T-helper 1 cell (primary cell): ENCODE measurements at regions not wholly inside any gene's neighbourhood (a gene's known extent, or its start where the extent isn't known, plus 50 kb on each side); places are given as distances from the start of the nearest gene placed in this dataset.

Experiments used
- DNase-seq, 5 donors: peaks; one replicate each; pipeline ENCODE4 v3.0.0-alpha.2; 2012 to 2020

GRCh38 chr3:72339670-72340030 lies 508.6 kb downstream of the SHQ1 start:
- no peak for DNase-seq

- DNase-seq, result peak in 1 of 5 donors; percentile 35
These were observed 509.1 kb downstream of the SHQ1 start for GRCh38 chr3:72338942-72339669.

- DNase-seq, result peak in 1 of 5 donors; percentile 15
These were observed 509.9 kb downstream of the SHQ1 start for GRCh38 chr3:72338082-72338941.

GRCh38 chr3:72337480-72337855 lies 510.8 kb downstream of the SHQ1 start:
- DNase-seq, result no peak

- DNase-seq, result no peak
These were observed 511.3 kb downstream of the SHQ1 start for GRCh38 chr3:72336821-72337479.

- DNase-seq, result no peak
These were observed 512.1 kb downstream of the SHQ1 start for GRCh38 chr3:72336114-72336651.

GRCh38 chr3:72335458-72336095 lies 512.7 kb downstream of the SHQ1 start:
- no peak for DNase-seq

- DNase-seq, result no peak
These were observed 513.4 kb downstream of the SHQ1 start for GRCh38 chr3:72334681-72335457.

- DNase-seq, result no peak
These were observed 515.6 kb downstream of the SHQ1 start for GRCh38 chr3:72332689-72333088.

GRCh38 chr3:72332036-72332435 lies 516.2 kb downstream of the SHQ1 start:
- no peak for DNase-seq

- no peak for DNase-seq
These were observed 517.2 kb downstream of the SHQ1 start for GRCh38 chr3:72331076-72331475.

GRCh38 chr3:72329354-72329753 lies 518.9 kb downstream of the SHQ1 start:
- DNase-seq, result no peak

GRCh38 chr3:72328755-72329277 lies 519.4 kb downstream of the SHQ1 start:
- no peak for DNase-seq

- no peak for DNase-seq
These were observed 521.2 kb downstream of the SHQ1 start for GRCh38 chr3:72327008-72327407.

- DNase-seq, result no peak
These were observed 523.9 kb downstream of the SHQ1 start for GRCh38 chr3:72324253-72324811.

GRCh38 chr3:72323773-72324172 lies 524.5 kb downstream of the SHQ1 start:
- no peak for DNase-seq

- no peak for DNase-seq
These were observed 525.8 kb downstream of the SHQ1 start for GRCh38 chr3:72322264-72322976.

GRCh38 chr3:72320955-72321303 lies 527.3 kb downstream of the SHQ1 start:
- no peak for DNase-seq

GRCh38 chr3:72320095-72320954 lies 527.9 kb downstream of the SHQ1 start:
- no peak for DNase-seq
